SK-N-MC (cell line): ENCODE measurements at regions not wholly inside any gene's neighbourhood (a gene's known extent, or its start where the extent isn't known, plus 50 kb on each side); places are given as distances from the start of the nearest gene placed in this dataset.

Experiments
- DNase-seq: peaks from one replicate; pipeline ENCODE4 v3.0.0-alpha.2; 2011; ENCODE audit warnings: low read depth, low spot score
- H3K27ac ChIP-seq: fragments of 200-600 bp; sonication (generic); 2 replicates; pipeline ENCODE4 v1.5.1; 2016; ENCODE audit warnings: mixed run types
- H3K36me3 ChIP-seq: fragments of 200-600 bp; sonication (generic); 2 replicates; pipeline ENCODE4 v1.6.1; 2017; ENCODE audit warnings: antibody characterized with exemption, low read length, mixed read lengths; ENCODE audit not compliant: insufficient read depth
- H3K4me3 ChIP-seq: fragments of 200-600 bp; sonication (generic); 2 replicates; pipeline ENCODE4 v1.5.1; 2016
- H3K9ac ChIP-seq: fragments of 200-600 bp; sonication (generic); 2 replicates; pipeline ENCODE4 v1.8.0; 2017; ENCODE audit warnings: mixed run types, mixed read lengths; ENCODE audit not compliant: insufficient read length
- H3K9me3 ChIP-seq: fragments of 200-600 bp; sonication (generic); 2 replicates; pipeline ENCODE4 v1.6.1; 2017; ENCODE audit warnings: low read depth, mild to moderate bottlenecking, antibody characterized with exemption, low read length, moderate library complexity, mixed read lengths
- EZH2 ChIP-seq: fragments of 200-600 bp; sonication (generic); IDR thresholded peaks from one replicate; pipeline ENCODE4 v1.6.1; 2017; ENCODE audit warnings: antibody characterized with exemption
- FOXP2 ChIP-seq: optimal IDR thresholded peaks from 2 replicates; pipeline ENCODE3; 2011; ENCODE audit warnings: mild to moderate bottlenecking, moderate library complexity; ENCODE audit not compliant: insufficient read depth; ENCODE audit errors: extremely low read length, control extremely low read depth
- POLR2AphosphoS5 ChIP-seq: IDR thresholded peaks from 2 replicates; pipeline ENCODE4 v1.6.1; 2012; ENCODE audit warnings: mild to moderate bottlenecking, low read depth, low read length, borderline replicate concordance

DNA sequence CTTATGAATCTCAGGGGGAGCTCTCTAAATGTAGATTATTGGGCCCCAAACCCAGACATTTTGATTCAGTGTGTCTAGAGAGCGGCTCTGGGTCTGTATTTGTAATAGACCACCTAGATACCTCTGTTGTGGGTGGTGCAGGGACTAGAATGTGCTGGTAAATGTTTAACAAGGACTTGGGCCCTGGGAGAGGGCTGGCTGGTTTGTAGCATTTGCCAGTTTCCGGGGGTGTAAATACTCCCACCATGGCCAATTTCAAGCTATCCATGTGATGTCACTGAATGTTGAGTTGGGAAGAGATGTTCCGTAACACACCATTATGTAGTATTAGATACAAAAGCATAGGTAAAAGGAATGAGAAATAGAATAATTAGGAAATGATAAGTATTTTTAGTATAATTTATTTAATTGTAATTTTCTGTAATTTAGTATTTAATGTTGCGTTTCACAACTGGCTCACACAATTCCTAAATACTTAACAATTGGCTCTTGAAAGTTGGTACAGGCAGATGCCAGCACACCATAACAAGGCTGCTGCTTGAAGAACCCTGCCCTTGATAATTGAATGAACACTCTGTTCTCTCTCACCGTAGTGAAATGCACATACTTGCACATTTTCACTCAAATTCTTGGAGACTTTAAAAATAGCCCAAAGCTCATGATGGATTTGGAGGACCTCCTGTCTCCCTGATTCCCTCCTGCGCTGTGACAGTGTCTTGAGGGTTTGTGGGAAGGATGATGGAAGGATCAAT lies 359.2 kb upstream of the PROK2 start:
- Histone ChIP-seq H3K4me3 (no peak overlapping the region), H3K36me3 (no peaks in the 10 kb centered on the region), H3K27ac (no peak overlapping the region), H3K9ac (no peak overlapping the region), H3K9me3 (no peaks in the 10 kb centered on the region)
- TF ChIP-seq FOXP2 (no peak), EZH2 (no peak), POLR2AphosphoS5 (no peak)
- no peak for DNase-seq

DNA sequence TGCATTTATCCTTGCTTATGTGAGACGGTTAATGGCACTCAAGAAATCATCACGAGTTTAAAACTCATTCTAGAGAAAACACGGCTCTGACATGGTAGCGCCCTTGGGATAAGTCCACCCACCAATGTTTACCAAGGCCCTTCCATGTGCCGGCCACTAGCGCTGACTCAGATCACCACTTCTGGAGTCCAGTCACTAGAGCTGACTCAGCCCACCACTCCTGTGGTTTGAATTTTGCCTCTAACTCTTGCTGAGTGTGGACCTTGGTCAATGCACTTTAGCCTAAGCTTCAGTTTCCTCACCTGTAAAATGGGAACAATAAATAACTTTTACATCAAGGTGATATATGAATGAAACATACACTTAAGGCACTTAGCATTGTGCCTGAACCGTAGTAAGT lies 358.4 kb upstream of the PROK2 start:
- no peaks in the 10 kb centered on the region for H3K9me3 ChIP-seq
- H3K9ac ChIP-seq: no peak overlapping the region
- no peak overlapping the region for H3K27ac ChIP-seq
- TF ChIP-seq POLR2AphosphoS5 (no peak), EZH2 (no peak), FOXP2 (no peak)
- DNase-seq: no peak
- H3K36me3 ChIP-seq: no peaks in the 10 kb centered on the region
- no peak overlapping the region for H3K4me3 ChIP-seq

DNA sequence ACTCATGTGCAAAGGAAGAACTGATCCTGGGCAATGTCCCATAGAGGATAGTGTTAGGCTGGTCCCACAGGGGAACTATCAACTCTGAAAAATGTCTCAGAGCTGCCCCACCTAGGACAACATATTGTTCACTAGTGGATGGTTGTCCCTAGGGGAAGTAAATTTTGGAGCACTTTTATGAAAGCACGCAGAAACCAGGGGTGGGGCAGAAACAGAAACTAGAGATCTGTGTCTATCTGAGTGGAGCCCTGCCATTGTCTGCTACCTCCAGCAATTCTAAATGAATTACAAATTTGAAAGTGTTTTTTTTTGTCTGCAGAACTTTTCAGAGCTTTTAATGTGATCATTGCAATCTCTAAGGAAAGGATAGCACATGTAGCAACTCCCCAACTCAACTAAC lies 357.1 kb upstream of the PROK2 start:
- no peaks in the 10 kb centered on the region for H3K36me3 ChIP-seq
- no peak for TF ChIP-seq EZH2
- TF ChIP-seq FOXP2: no peak
- no peak for TF ChIP-seq POLR2AphosphoS5

DNA sequence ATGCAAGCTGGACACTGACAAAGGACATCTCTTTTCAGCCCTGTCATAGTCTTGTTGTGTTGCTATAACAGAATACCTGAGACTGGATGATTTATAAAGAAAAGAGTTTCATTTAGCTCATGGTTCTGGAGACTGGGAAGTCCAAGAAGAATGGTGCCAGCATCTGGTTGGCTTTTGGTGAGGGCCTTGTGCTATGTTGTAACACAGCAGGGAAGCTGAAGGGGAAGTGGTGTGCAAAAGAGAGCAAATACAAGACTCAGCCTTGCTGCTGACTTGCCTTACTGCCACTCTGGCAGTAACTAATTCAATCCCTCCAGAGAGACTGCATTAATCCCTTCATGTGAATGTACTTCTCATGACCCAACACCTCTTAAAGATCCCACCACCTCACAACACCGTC lies 356.3 kb upstream of the PROK2 start:
- no peak overlapping the region for H3K4me3 ChIP-seq
- H3K36me3 ChIP-seq: no peaks in the 10 kb centered on the region
- H3K9ac ChIP-seq: no peak overlapping the region
- DNase-seq: no peak
- no peaks in the 10 kb centered on the region for H3K9me3 ChIP-seq
- no peak overlapping the region for H3K27ac ChIP-seq
- TF ChIP-seq EZH2: no peak
- TF ChIP-seq FOXP2: no peak
- TF ChIP-seq POLR2AphosphoS5: no peak

More for the DNA sequence above, 357.1 kb upstream of the PROK2 start:
- Histone ChIP-seq H3K27ac (no peak overlapping the region), H3K9me3 (no peaks in the 10 kb centered on the region), H3K9ac (no peak overlapping the region), H3K4me3 (no peak overlapping the region)
- no peak for DNase-seq

DNA sequence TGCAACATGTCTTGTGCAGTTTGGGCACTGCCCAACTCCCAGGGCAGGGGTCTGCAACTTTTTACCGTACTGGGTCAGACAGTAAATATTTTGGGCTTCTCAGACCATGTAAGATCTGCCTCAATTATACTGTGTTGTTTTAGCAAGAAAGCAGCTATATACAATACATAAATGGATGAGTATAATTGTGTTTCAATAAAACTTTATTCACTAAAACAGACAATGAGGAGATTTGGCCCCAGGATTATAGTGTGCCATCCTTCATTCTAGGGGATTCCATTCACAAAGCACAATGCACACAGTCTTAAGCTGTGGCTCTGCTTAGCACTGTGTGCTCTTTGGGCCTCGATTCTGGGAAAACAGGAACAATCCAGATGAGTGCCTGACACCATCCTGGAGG lies 354.4 kb upstream of the PROK2 start:
- Histone ChIP-seq H3K9ac (no peak overlapping the region), H3K36me3 (no peaks in the 10 kb centered on the region), H3K4me3 (no peak overlapping the region), H3K27ac (no peak overlapping the region), H3K9me3 (no peaks in the 10 kb centered on the region)
- no peak for TF ChIP-seq EZH2
- DNase-seq: no peak

DNA sequence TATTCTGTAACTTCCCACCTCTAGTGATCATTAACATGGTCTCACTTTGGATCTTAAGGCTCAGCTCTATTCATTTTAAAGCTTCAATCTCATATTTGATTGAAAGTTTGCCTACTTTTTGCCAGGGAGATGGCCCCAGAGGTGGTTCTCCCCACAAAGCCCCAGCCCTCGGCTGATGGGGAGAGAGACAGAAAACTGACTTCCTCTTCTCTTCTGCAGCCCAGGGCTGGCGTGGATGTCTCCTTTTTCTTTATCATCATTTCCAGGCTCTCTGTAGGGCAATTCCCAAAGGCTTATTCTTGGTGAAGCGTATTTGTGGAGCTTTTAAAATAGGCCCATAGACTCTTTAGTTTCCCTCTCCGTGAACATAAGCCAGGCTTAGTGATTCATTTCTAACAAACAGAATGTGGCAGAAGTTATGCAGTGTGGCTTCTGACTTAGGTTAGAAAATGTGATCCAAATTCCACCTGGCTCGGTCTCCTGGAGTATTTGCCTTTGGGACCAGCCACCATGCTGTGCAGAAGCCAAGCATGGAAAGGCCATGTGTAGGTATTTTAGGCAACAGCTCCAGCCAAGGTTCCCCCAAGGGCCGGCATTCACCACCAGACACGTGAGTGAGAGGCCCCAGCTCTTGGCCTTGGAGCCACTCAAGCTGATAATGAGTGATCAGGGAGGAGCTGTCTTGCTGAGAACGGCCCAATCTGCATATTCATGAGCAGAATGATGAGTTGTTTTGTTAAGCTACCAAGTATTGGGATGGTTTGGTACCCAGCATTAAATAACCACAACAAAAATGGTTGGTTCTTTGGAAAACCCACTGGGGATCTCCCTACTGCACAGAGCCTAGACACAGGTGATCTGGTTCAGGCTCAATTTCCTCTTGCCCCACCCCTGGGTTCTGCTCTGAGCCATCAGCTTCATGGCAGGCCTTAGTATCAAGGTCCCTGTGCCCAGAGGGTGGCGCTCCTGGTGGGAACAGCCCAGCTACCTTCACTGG lies 353.2 kb upstream of the PROK2 start:
- Histone ChIP-seq H3K27ac (no peak overlapping the region), H3K4me3 (no peak overlapping the region), H3K9ac (no peak overlapping the region), H3K9me3 (no peaks in the 10 kb centered on the region), H3K36me3 (no peaks in the 10 kb centered on the region)
- TF ChIP-seq EZH2: no peak
- no peak for TF ChIP-seq FOXP2
- no peak for TF ChIP-seq POLR2AphosphoS5
- DNase-seq: no peak

DNA sequence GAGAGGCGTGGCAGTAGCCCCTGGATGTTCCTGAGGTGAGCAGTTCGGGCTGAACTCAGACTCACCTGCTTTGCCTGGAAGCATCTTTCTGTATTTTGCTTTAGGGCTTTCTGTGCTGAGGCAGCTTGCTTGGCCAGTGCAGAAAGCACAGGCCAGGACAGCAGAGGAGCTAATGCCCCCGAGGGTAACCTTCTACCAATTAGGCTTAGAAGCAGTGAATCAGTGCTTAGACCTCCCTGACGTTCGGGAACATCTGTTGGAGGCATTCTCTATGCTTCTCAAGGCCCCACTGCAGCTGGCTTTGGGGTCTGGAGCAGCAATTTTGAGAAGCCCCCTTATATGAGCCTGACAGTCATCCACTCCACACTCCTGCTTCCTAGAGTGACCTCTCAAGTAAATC lies 350.7 kb upstream of the PROK2 start:
- no peak for DNase-seq
- Histone ChIP-seq H3K4me3 (no peak overlapping the region), H3K9me3 (no peaks in the 10 kb centered on the region), H3K9ac (no peak overlapping the region), H3K36me3 (no peaks in the 10 kb centered on the region), H3K27ac (no peak overlapping the region)
- TF ChIP-seq FOXP2: no peak
- no peak for TF ChIP-seq EZH2
- no peak for TF ChIP-seq POLR2AphosphoS5

DNA sequence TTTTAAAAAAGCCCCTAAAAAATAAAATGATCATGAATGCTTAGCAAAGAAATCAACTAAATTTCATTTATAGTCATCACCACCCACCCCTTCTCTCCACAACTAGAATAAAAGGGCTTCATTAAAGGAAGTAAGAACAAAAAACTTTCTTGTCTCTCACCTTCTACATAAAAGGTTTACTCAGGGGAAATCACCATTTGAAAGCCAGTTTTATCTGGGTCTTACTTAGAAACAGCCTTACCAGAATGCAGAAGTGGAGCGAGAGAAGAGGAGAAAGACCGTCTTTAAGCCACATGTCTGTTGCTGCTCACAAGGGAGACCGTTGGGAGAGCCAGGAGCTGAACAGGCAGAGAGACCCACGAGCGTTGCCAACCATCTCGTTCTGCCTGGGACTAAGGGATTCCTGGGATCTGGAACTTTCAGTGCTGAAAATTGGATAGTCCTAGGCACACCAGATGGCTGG lies 350.1 kb upstream of the PROK2 start:
- DNase-seq: no peak
- no peaks in the 10 kb centered on the region for H3K9me3 ChIP-seq
- TF ChIP-seq FOXP2: no peak
- no peak for TF ChIP-seq POLR2AphosphoS5
- no peak for TF ChIP-seq EZH2
- H3K27ac ChIP-seq: no peak overlapping the region
- H3K36me3 ChIP-seq: no peaks in the 10 kb centered on the region
- H3K9ac ChIP-seq: no peak overlapping the region
- no peak overlapping the region for H3K4me3 ChIP-seq
